ENCODE measurements at regions not wholly inside any gene's neighbourhood (a gene's known extent, or its start where the extent isn't known, plus 50 kb on each side); places are given as distances from the start of the nearest gene placed in this dataset.

- no peak for TF ChIP-seq CTCF (IDR thresholded peaks at IDR 0.05; ENCODE audit: insufficient read depth, low read length, poor library complexity, severe bottlenecking)
- TF ChIP-seq EZH2phosphoT487 (conservative IDR thresholded peaks at IDR 0.05; ENCODE audit: low read length) = no peak
- Histone ChIP-seq H3K27me3 (ENCODE audit: low read length) (no peaks in the 10 kb centered on the region), H2AFZ (ENCODE audit: low read depth, low read length, severe bottlenecking) (peak overlapping the region; percentile 76)
Measured at GRCh38 chr13:68690567-68690966, 1417.1 kb upstream of the ATXN8OS start.

GRCh38 chr13:68676513-68677115 is 1431.0 kb upstream of the ATXN8OS start:
- Histone ChIP-seq H3K4me3 (ENCODE audit: insufficient read depth, low read length, poor library complexity, severe bottlenecking) (no peak overlapping the region), H3K27ac (ENCODE audit: low read depth, low read length) (no peak overlapping the region), H3K9me3 (ENCODE audit: insufficient read depth, low read length) (no peaks in the 10 kb centered on the region)

More at GRCh38 chr13:68690567-68690966, 1417.1 kb upstream of the ATXN8OS start:
- Histone ChIP-seq H3K27ac (ENCODE audit: low read depth, low read length) (no peak overlapping the region), H3K9ac (ENCODE audit: low read length) (no peak overlapping the region), H3K9me3 (ENCODE audit: insufficient read depth, low read length) (no peaks in the 10 kb centered on the region), H3K4me2 (ENCODE audit: low read depth, low read length, poor library complexity, severe bottlenecking) (no peak overlapping the region), H3K79me2 (ENCODE audit: insufficient read depth, low read length) (no peaks in the 10 kb centered on the region), H3K36me3 (ENCODE audit: low read length) (no peaks in the 10 kb centered on the region), H3K9me2 (replicated peaks; ENCODE audit: insufficient read depth, low read length) (no peaks in the 10 kb centered on the region), H3K4me3 (ENCODE audit: insufficient read depth, low read length, poor library complexity, severe bottlenecking) (no peak overlapping the region), H3F3A (ENCODE audit: insufficient read depth) (no peaks in the 10 kb centered on the region), H4K20me1 (ENCODE audit: low read depth, low read length) (no peaks in the 10 kb centered on the region)

GRCh38 chr13:68675209-68675608 is 1432.4 kb upstream of the ATXN8OS start:
- Histone ChIP-seq H3K36me3 (ENCODE audit: low read length) (no peaks in the 10 kb centered on the region), H3F3A (ENCODE audit: insufficient read depth) (no peaks in the 10 kb centered on the region), H2AFZ (ENCODE audit: low read depth, low read length, severe bottlenecking) (peak overlapping the region; percentile 61), H3K4me3 (ENCODE audit: insufficient read depth, low read length, poor library complexity, severe bottlenecking) (no peak overlapping the region), H3K9me2 (replicated peaks; ENCODE audit: insufficient read depth, low read length) (no peaks in the 10 kb centered on the region), H3K9ac (ENCODE audit: low read length) (no peak overlapping the region), H3K9me3 (ENCODE audit: insufficient read depth, low read length) (no peaks in the 10 kb centered on the region), H3K27me3 (ENCODE audit: low read length) (no peaks in the 10 kb centered on the region), H3K27ac (ENCODE audit: low read depth, low read length) (no peak overlapping the region), H3K4me2 (ENCODE audit: low read depth, low read length, poor library complexity, severe bottlenecking) (no peak overlapping the region), H4K20me1 (ENCODE audit: low read depth, low read length) (no peaks in the 10 kb centered on the region), H3K79me2 (ENCODE audit: insufficient read depth, low read length) (no peaks in the 10 kb centered on the region)
- TF ChIP-seq CTCF (IDR thresholded peaks at IDR 0.05; ENCODE audit: insufficient read depth, low read length, poor library complexity, severe bottlenecking) = no peak
- no peak for TF ChIP-seq EZH2phosphoT487 (conservative IDR thresholded peaks at IDR 0.05; ENCODE audit: low read length)

More at GRCh38 chr13:68676513-68677115, 1431.0 kb upstream of the ATXN8OS start:
- Histone ChIP-seq H3K9ac (ENCODE audit: low read length) (no peak overlapping the region), H3F3A (ENCODE audit: insufficient read depth) (no peaks in the 10 kb centered on the region), H3K27me3 (ENCODE audit: low read length) (no peaks in the 10 kb centered on the region), H2AFZ (ENCODE audit: low read depth, low read length, severe bottlenecking) (no peak overlapping the region), H4K20me1 (ENCODE audit: low read depth, low read length) (no peaks in the 10 kb centered on the region), H3K9me2 (replicated peaks; ENCODE audit: insufficient read depth, low read length) (no peaks in the 10 kb centered on the region), H3K79me2 (ENCODE audit: insufficient read depth, low read length) (no peaks in the 10 kb centered on the region), H3K36me3 (ENCODE audit: low read length) (no peaks in the 10 kb centered on the region), H3K4me2 (ENCODE audit: low read depth, low read length, poor library complexity, severe bottlenecking) (no peak overlapping the region)
- no peak for TF ChIP-seq EZH2phosphoT487 (conservative IDR thresholded peaks at IDR 0.05; ENCODE audit: low read length)
- TF ChIP-seq CTCF (IDR thresholded peaks at IDR 0.05; ENCODE audit: insufficient read depth, low read length, poor library complexity, severe bottlenecking) = no peak
